ENCODE measurements at regions not wholly inside any gene's neighbourhood (a gene's known extent, or its start where the extent isn't known, plus 50 kb on each side); places are given as distances from the start of the nearest gene placed in this dataset.
A peak's percentile ranks its signal among the peaks of the same experiment; 100 is the strongest.

- POLR2A ChIA-PET: no interaction called here
- Histone ChIP-seq H3K27ac (ENCODE audit: low read depth in 2 of 2, low read length in 1 of 2) (peak overlapping the region in 1 of 2 experiments; percentile 82; a peak in 2 of 4 replicates), H3K9me2 (no peaks in the 10 kb centered on the region), H3K9ac (no peak overlapping the region), H3K4me1 (ENCODE audit: control insufficient read depth in 1 of 2, insufficient read depth in 2 of 2, low read depth in 1 of 2, low read length in 1 of 2) (peaks cover 14 to 17% of the 10 kb centered on the region in 2 experiments; a peak in 3 of 4 replicates), H3K27me3 (ENCODE audit: insufficient read depth) (no peaks in the 10 kb centered on the region), H3K9me3 (no peaks in the 10 kb centered on the region), H2AFZ (ENCODE audit: low read depth) (no peak overlapping the region), H3K4me3 (ENCODE audit: low read depth in 2 of 2, low read length in 1 of 2) (no peak overlapping the region), H3K79me2 (ENCODE audit: insufficient read depth) (no peaks in the 10 kb centered on the region), H3K36me3 (replicated peaks in 1 of 2; ENCODE audit: control insufficient read depth in 1 of 2, insufficient read depth in 2 of 2, low read length in 1 of 2) (peaks cover 0 to 3% of the 10 kb centered on the region in 2 experiments), H3F3A (replicated peaks; ENCODE audit: insufficient read depth) (no peaks in the 10 kb centered on the region), H4K20me1 (ENCODE audit: insufficient read depth) (no peaks in the 10 kb centered on the region), H3K4me2 (peak overlapping the region; percentile 8; the same call in 1 of the 2 replicates)
- DNase-seq: peak; percentile 28
- TF ChIP-seq TCF12 (IDR thresholded peaks at IDR 0.05): peak; percentile 70
- peak; percentile 52; the same call in 1 of the 2 replicates for TF ChIP-seq RCOR1 (IDR thresholded peaks at IDR 0.05; ENCODE audit: low read length)
- no peak for TF ChIP-seq MEF2A (IDR thresholded peaks at IDR 0.05; ENCODE audit: borderline replicate concordance, low read depth)
- no peak for TF ChIP-seq USF2 (IDR thresholded peaks at IDR 0.05; ENCODE audit: borderline replicate concordance, low read depth, low read length)
- TF ChIP-seq PBX3 (IDR thresholded peaks at IDR 0.05): peak; percentile 39
- peak; percentile 20; the same call in 1 of the 2 replicates for TF ChIP-seq RAD21 (IDR thresholded peaks at IDR 0.05; ENCODE audit: low read length)
- peak in 1 of 2 experiments; percentile 75; a peak in 1 of 4 replicates for TF ChIP-seq EP300 (IDR thresholded peaks at IDR 0.05; ENCODE audit: borderline replicate concordance in 1 of 2, low read depth in 1 of 2, low read length in 1 of 2)
- TF ChIP-seq NFIC (IDR thresholded peaks at IDR 0.05; ENCODE audit: borderline replicate concordance): 0 out of 2 replicates have a peak, but pooled peaks have one; percentile 7
- TF ChIP-seq GATA2 (CRISPR knock-in tag; IDR thresholded peaks at IDR 0.05): peak; percentile 84
- CTCF ChIA-PET: interaction anchor here (0.7 to 1.6 kb wide), 4 partner anchors 12 to 73 kb away, joined by 3 to 4 read pairs (median 3); no protein-coding TSS in a partner anchor
- 45% methylated on average over 5 of the region's 5 CpGs for WGBS (ENCODE audit: low lambda C conversion rate)
Measured at GRCh38 chr3:73687106-73688004, 62.6 kb upstream of the PDZRN3 start.

GRCh38 chr3:73685061-73685460, 60.3 kb upstream of the PDZRN3 start:
- Histone ChIP-seq H3K9me2 (no peaks in the 10 kb centered on the region), H3F3A (replicated peaks; ENCODE audit: insufficient read depth) (peaks cover 14% of the 10 kb centered on the region), H4K20me1 (ENCODE audit: insufficient read depth) (no peaks in the 10 kb centered on the region), H3K9ac (no peak overlapping the region), H3K4me1 (ENCODE audit: control insufficient read depth in 1 of 2, insufficient read depth in 2 of 2, low read depth in 1 of 2, low read length in 1 of 2) (peaks cover 14 to 23% of the 10 kb centered on the region in 2 experiments), H3K27ac (ENCODE audit: low read depth in 2 of 2, low read length in 1 of 2) (no peak overlapping the region), H3K27me3 (ENCODE audit: insufficient read depth) (no peaks in the 10 kb centered on the region), H2AFZ (ENCODE audit: low read depth) (no peak overlapping the region), H3K4me2 (no peak overlapping the region), H3K4me3 (ENCODE audit: low read depth in 2 of 2, low read length in 1 of 2) (no peak overlapping the region), H3K9me3 (no peaks in the 10 kb centered on the region), H3K36me3 (replicated peaks in 1 of 2; ENCODE audit: control insufficient read depth in 1 of 2, insufficient read depth in 2 of 2, low read length in 1 of 2) (no peaks in the 10 kb centered on the region), H3K79me2 (ENCODE audit: insufficient read depth) (no peaks in the 10 kb centered on the region)
- ChIA-PET CTCF (interaction anchor here (1.1 kb wide), 1 partner anchor 22 kb away, joined by 3 read pairs; no protein-coding TSS in a partner anchor), POLR2A (no interaction called here)
- WGBS (ENCODE audit: low lambda C conversion rate): 83% methylated on average over 4 of the region's 4 CpGs
- TF ChIP-seq SMC3 (IDR thresholded peaks at IDR 0.05; ENCODE audit: low read depth, low read length) (no peak), GABPA (IDR thresholded peaks at IDR 0.05; ENCODE audit: low read depth) (no peak), RAD21 (IDR thresholded peaks at IDR 0.05; ENCODE audit: low read length) (no peak), EP300 (IDR thresholded peaks at IDR 0.05; ENCODE audit: borderline replicate concordance in 1 of 2, low read depth in 1 of 2, low read length in 1 of 2) (no peak), RFX5 (IDR thresholded peaks at IDR 0.05; ENCODE audit: low read length) (no peak), CTCF (IDR thresholded peaks at IDR 0.05) (no peak), TEAD4 (IDR thresholded peaks at IDR 0.05; ENCODE audit: borderline replicate concordance, insufficient read depth) (no peak), PBX3 (IDR thresholded peaks at IDR 0.05) (no peak), FOSL2 (IDR thresholded peaks at IDR 0.05; ENCODE audit: borderline replicate concordance, low read depth) (no peak), MEF2A (IDR thresholded peaks at IDR 0.05; ENCODE audit: borderline replicate concordance, low read depth) (no peak), ELF1 (IDR thresholded peaks at IDR 0.05) (no peak), IRF3 (IDR thresholded peaks at IDR 0.05; ENCODE audit: low read depth, low read length) (no peak)
- DNase-seq: no peak
